OCI-LY7 (cell line): ENCODE measurements at regions not wholly inside any gene's neighbourhood (a gene's known extent, or its start where the extent isn't known, plus 50 kb on each side); places are given as distances from the start of the nearest gene placed in this dataset.

Source experiments
- BruUV-seq: library from RNA; stranded (reverse); fragments of 400-500 nt; replicated peaks from 2 replicates; lab custom pipeline; 2021; lab: Mats Ljungman, UMichigan
- CTCF ChIA-PET: fragments of 300-600 bp; sonication (Branson Sonifier 250); formaldehyde crosslinking; loops from one replicate; lab custom pipeline; 2022; ENCODE audit warnings: antibody characterized with exemption; ENCODE audit not compliant: unreplicated experiment; lab: Charles Lee
- POLR2A ChIA-PET: fragments of 300-600 bp; sonication (Branson Sonifier 250); formaldehyde crosslinking; loops from one replicate; lab custom pipeline; 2022; ENCODE audit warnings: antibody characterized with exemption; lab: Charles Lee
- DNase-seq: peaks from one replicate; pipeline ENCODE4 v3.0.0-alpha.2; 2015; ENCODE audit warnings: low spot score
- H2AFZ ChIP-seq: fragments of 200-600 bp; sonication (generic), shearing (Covaris generic); 2 replicates; pipeline ENCODE4 v1.6.1; 2014; ENCODE audit warnings: mild to moderate bottlenecking, antibody characterized with exemption, low read length, moderate library complexity
- H3K27ac ChIP-seq: fragments of 200-600 bp; sonication (generic); 2 replicates; pipeline ENCODE4 v1.5.1; 2014; ENCODE audit warnings: mixed run types, low read depth, mild to moderate bottlenecking, moderate library complexity, low read length, inconsistent platforms; ENCODE audit not compliant: poor library complexity, severe bottlenecking
- H3K36me3 ChIP-seq: fragments of 200-600 bp; sonication (generic); 2 replicates; pipeline ENCODE4 v1.6.1; 2014; ENCODE audit warnings: mild to moderate bottlenecking, antibody characterized with exemption, low read length, moderate library complexity, mixed read lengths; ENCODE audit not compliant: insufficient read depth
- H3K4me1 ChIP-seq: fragments of 200-600 bp; sonication (generic); 2 replicates; pipeline ENCODE4 v1.5.1; 2014; ENCODE audit warnings: mild to moderate bottlenecking, low read length; ENCODE audit not compliant: insufficient read depth, poor library complexity, severe bottlenecking
- H3K4me2 ChIP-seq: fragments of 200-600 bp; sonication (generic); 2 replicates; pipeline ENCODE4 v1.6.1; 2014; ENCODE audit warnings: mild to moderate bottlenecking, low read length
- H3K4me3 ChIP-seq: fragments of 200-600 bp; sonication (generic); 2 replicates; pipeline ENCODE4 v1.5.1; 2014; ENCODE audit warnings: mild to moderate bottlenecking, low read depth, low read length; ENCODE audit not compliant: poor library complexity, severe bottlenecking
- H3K79me2 ChIP-seq: fragments of 200-600 bp; sonication (generic); 2 replicates; pipeline ENCODE4 v1.6.1; 2016; ENCODE audit warnings: low read depth, mild to moderate bottlenecking, low read length, moderate library complexity, mixed read lengths; ENCODE audit not compliant: insufficient read depth
- H3K9me2 ChIP-seq: fragments of 200-600 bp; sonication (generic); 2 replicates; pipeline ENCODE4 v1.6.1; 2016; ENCODE audit warnings: mild to moderate bottlenecking, low read length, mixed read lengths; ENCODE audit not compliant: insufficient read depth
- H3K9me3 ChIP-seq: fragments of 200-600 bp; sonication (generic); 2 replicates; pipeline ENCODE4 v1.6.1; 2014; ENCODE audit warnings: mild to moderate bottlenecking, mixed run types, low read length, mixed read lengths
- H4K20me1 ChIP-seq: fragments of 200-600 bp; sonication (generic); 2 replicates; pipeline ENCODE4 v1.6.1; 2014; ENCODE audit warnings: mild to moderate bottlenecking, antibody characterized with exemption, low read length, moderate library complexity, mixed read lengths; ENCODE audit not compliant: insufficient read depth
- CTCF ChIP-seq: fragments of 200-600 bp; sonication (generic); conservative IDR thresholded peaks from 2 replicates; pipeline ENCODE4 v1.5.1; 2014; ENCODE audit warnings: mild to moderate bottlenecking, antibody characterized with exemption, low read length, moderate library complexity, mixed read lengths
- EZH2phosphoT487 ChIP-seq: fragments of 200-600 bp; sonication (generic); IDR thresholded peaks from 2 replicates; pipeline ENCODE4 v1.6.1; 2018; ENCODE audit warnings: low read depth, borderline replicate concordance, mild to moderate bottlenecking, mixed run types, antibody characterized with exemption, low read length, moderate library complexity, mixed read lengths
- intact Hi-C: fragments of 100-400 bp; cut with micrococcal nuclease; formaldehyde crosslinking; loops from one replicate; pipeline ENCODE4 v1.10.0; 2022; ENCODE audit not compliant: unreplicated experiment

GRCh38 chr2:4135765-4136164 is 432.4 kb downstream of the DCDC2C start:
- Histone ChIP-seq H4K20me1 (no peaks in the 10 kb centered on the region), H3K4me3 (no peak overlapping the region), H2AFZ (no peak overlapping the region), H3K4me2 (no peak overlapping the region), H3K4me1 (no peaks in the 10 kb centered on the region), H3K9me2 (no peaks in the 10 kb centered on the region), H3K79me2 (no peaks in the 10 kb centered on the region), H3K36me3 (no peaks in the 10 kb centered on the region), H3K27ac (no peak overlapping the region), H3K9me3 (peaks cover 7% of the 10 kb centered on the region; the same call in 1 of the 2 replicates)
- POLR2A ChIA-PET: interaction anchor here (0.6 to 1.1 kb wide), 2 partner anchors 9 to 208 kb away, joined by 3 to 5 read pairs; no protein-coding TSS in a partner anchor
- CTCF ChIA-PET: no interaction called here
- DNase-seq: no peak
- TF ChIP-seq CTCF: no peak
- TF ChIP-seq EZH2phosphoT487: no peak
- no TSS peak for BruUV-seq
- intact Hi-C loops: no loop called here

DNA sequence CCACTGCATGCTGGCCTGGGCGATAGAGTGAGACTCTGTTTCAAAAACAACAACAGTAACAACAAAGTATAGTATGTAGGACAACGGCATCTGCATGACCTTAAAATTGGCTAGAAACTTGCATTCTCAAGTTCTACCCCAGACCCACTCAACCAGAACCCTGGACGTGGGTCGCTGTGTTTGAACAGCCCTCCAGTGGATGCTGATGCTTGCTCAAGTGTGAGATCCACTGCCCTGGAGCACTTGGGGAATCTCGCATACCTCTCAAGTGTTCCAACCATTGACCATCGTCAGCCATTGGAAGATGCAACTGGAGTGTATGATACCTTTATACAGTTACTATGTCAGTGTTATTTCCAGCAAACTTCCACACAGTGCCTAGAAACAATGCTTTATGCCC is 435.9 kb downstream of the DCDC2C start:
- Histone ChIP-seq H3K9me2 (no peaks in the 10 kb centered on the region), H3K4me3 (no peak overlapping the region), H3K4me1 (no peaks in the 10 kb centered on the region), H3K4me2 (no peak overlapping the region), H3K79me2 (no peaks in the 10 kb centered on the region), H4K20me1 (no peaks in the 10 kb centered on the region), H3K9me3 (no peaks in the 10 kb centered on the region), H3K27ac (no peak overlapping the region), H2AFZ (no peak overlapping the region), H3K36me3 (no peaks in the 10 kb centered on the region)
- no peak for DNase-seq
- BruUV-seq: no TSS peak
- intact Hi-C loops: no loop called here
- POLR2A ChIA-PET: no interaction called here
- CTCF ChIA-PET: no interaction called here
- TF ChIP-seq CTCF (no peak), EZH2phosphoT487 (no peak)

DNA sequence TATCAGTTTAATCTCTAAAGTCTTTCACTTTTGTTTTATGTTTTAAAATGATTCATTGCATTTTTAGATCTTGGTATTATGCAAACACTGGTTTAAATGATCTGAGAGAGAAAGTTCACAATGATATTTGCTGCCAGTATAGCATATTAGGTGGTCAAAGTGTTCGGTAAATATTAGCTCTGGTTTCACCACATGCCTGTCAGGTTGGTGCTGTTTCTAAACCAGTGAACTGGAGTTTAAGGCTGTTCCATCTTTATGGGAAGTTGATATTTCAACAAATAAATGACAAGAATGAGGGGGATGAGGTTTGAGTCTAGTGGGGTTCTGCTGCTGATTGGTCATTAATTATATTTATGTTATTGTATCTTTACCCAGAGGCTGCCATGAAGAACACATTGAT is 436.4 kb downstream of the DCDC2C start:
- H3K9me2 ChIP-seq: no peaks in the 10 kb centered on the region
- no peak for TF ChIP-seq CTCF
- no peak for TF ChIP-seq EZH2phosphoT487
- no peak overlapping the region for H3K27ac ChIP-seq
- H3K36me3 ChIP-seq: no peaks in the 10 kb centered on the region
- ChIA-PET POLR2A (no interaction called here), CTCF (no interaction called here)
- intact Hi-C loops: no loop called here
- no peaks in the 10 kb centered on the region for H4K20me1 ChIP-seq
- H3K4me2 ChIP-seq: no peak overlapping the region
- no peak for DNase-seq
- BruUV-seq: no TSS peak
- H3K4me1 ChIP-seq: no peaks in the 10 kb centered on the region
- H3K9me3 ChIP-seq: no peaks in the 10 kb centered on the region
- H2AFZ ChIP-seq: no peak overlapping the region
- H3K4me3 ChIP-seq: no peak overlapping the region
- no peaks in the 10 kb centered on the region for H3K79me2 ChIP-seq
